ENCODE measurements at regions not wholly inside any gene's neighbourhood (a gene's known extent, or its start where the extent isn't known, plus 50 kb on each side); places are given as distances from the start of the nearest gene placed in this dataset.

DNA sequence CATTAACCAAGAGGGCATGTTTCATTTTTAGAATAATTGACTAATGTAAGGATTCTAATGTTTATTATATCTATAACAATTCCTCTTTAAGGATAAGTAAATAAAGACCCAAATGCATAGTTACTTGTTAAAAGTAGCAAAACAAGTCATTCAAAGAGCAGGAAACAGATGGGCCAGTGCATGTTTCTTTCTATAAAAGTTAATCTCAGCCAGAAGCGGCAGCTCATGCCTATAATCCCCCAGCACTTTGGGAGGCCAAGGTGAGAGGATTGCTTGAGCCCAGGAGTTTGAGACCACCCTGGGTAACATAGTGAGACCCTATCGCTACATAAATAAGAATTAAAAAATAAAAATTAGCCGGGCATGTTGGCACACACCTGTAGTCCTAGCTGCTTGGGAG is 391.0 kb upstream of the RGS6 start:
- ATAC-seq (ENCODE audit: insufficient read depth, low read depth) (no peak), DNase-seq (no peak)
- no peak overlapping the region for H3K9ac ChIP-seq (ENCODE audit: low read depth, low read length)
- H3K36me3 ChIP-seq (ENCODE audit: insufficient read depth, low read length) = 0 out of 2 replicates have a peak, but pooled peaks cover 2% of the 10 kb centered on the region
- no peaks in the 10 kb centered on the region for H3K9me3 ChIP-seq (ENCODE audit: insufficient read depth, low read length, severe bottlenecking)
- H3K4me3 ChIP-seq (ENCODE audit: low read depth in 1 of 2, low read length in 2 of 2) = no peak overlapping the region
- no peak for TF ChIP-seq EZH2 (IDR thresholded peaks at IDR 0.05; ENCODE audit: borderline replicate concordance, low read depth, low read length, severe bottlenecking)
- TF ChIP-seq, protein P1, sequence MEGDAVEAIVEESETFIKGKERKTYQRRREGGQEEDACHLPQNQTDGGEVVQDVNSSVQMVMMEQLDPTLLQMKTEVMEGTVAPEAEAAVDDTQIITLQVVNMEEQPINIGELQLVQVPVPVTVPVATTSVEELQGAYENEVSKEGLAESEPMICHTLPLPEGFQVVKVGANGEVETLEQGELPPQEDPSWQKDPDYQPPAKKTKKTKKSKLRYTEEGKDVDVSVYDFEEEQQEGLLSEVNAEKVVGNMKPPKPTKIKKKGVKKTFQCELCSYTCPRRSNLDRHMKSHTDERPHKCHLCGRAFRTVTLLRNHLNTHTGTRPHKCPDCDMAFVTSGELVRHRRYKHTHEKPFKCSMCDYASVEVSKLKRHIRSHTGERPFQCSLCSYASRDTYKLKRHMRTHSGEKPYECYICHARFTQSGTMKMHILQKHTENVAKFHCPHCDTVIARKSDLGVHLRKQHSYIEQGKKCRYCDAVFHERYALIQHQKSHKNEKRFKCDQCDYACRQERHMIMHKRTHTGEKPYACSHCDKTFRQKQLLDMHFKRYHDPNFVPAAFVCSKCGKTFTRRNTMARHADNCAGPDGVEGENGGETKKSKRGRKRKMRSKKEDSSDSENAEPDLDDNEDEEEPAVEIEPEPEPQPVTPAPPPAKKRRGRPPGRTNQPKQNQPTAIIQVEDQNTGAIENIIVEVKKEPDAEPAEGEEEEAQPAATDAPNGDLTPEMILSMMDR (IDR thresholded peaks at IDR 0.05; ENCODE audit: borderline replicate concordance, extremely low read depth, low read length, poor library complexity, severe bottlenecking) = no peak
- H3K27ac ChIP-seq (ENCODE audit: low read length) = no peak overlapping the region
- no peak overlapping the region for H2AFZ ChIP-seq (ENCODE audit: low read depth, low read length)
- no peaks in the 10 kb centered on the region for H3K27me3 ChIP-seq (ENCODE audit: insufficient read depth, low read length, poor library complexity)
- 0 out of 2 replicates have a peak, but pooled peaks cover 2% of the 10 kb centered on the region for H3K4me1 ChIP-seq (ENCODE audit: insufficient read depth, low read length)
- H3K4me2 ChIP-seq (ENCODE audit: insufficient read depth, low read length) = no peak overlapping the region
- peaks cover 2% of the 10 kb centered on the region for H3K79me2 ChIP-seq (ENCODE audit: insufficient read depth, low read length)
- H4K20me1 ChIP-seq (ENCODE audit: insufficient read depth, low read length) = peaks cover 7% of the 10 kb centered on the region; the same call in 1 of the 2 replicates

DNA sequence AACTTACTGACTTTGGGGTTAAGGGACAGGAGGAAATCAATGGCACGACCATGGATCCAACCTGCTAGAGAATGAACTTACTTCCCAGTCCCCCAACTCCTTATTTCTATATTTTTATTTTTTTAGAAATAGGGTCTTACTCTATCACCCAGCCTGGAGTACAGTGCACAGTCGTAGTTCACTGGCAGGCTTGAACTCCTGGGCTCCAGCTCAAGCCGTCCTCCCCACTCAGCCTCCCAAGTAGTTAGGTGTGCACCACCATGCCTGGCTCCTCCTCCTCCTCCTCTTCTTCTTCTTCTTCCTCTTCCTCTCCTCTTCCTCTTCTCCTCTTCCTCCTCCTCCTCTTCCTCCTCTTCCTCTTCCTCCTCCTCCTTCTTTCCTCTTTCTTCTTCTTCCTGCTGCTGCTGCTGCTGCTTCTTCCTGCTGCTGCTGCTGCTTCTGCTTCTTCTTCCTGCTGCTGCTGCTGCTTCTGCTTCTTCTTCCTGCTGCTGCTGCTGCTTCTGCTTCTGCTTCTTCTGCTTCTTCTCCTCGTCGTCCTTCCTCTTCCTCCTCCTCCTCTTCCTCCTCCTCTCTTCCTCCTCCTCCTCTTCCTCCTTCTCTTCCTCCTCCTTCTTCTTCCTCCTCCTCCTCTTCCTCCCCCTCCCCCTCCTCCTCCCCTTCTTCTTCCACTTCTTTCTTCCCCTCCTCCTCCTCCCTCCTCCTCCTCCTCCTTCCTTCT is 390.1 kb upstream of the RGS6 start:
- no peak overlapping the region for H3K9ac ChIP-seq (ENCODE audit: low read depth, low read length)
- H4K20me1 ChIP-seq (ENCODE audit: insufficient read depth, low read length) = peaks cover 7% of the 10 kb centered on the region; the same call in 1 of the 2 replicates
- no peaks in the 10 kb centered on the region for H3K27me3 ChIP-seq (ENCODE audit: insufficient read depth, low read length, poor library complexity)
- H3K9me3 ChIP-seq (ENCODE audit: insufficient read depth, low read length, severe bottlenecking) = no peaks in the 10 kb centered on the region
- no peak overlapping the region for H3K4me3 ChIP-seq (ENCODE audit: low read depth in 1 of 2, low read length in 2 of 2)
- 0 out of 2 replicates have a peak, but pooled peaks cover 2% of the 10 kb centered on the region for H3K36me3 ChIP-seq (ENCODE audit: insufficient read depth, low read length)
- 0 out of 2 replicates have a peak, but pooled peaks cover 2% of the 10 kb centered on the region for H3K4me1 ChIP-seq (ENCODE audit: insufficient read depth, low read length)
- no peak overlapping the region for H3K27ac ChIP-seq (ENCODE audit: low read length)
- no peak overlapping the region for H2AFZ ChIP-seq (ENCODE audit: low read depth, low read length)
- DNase-seq (no peak), ATAC-seq (ENCODE audit: insufficient read depth, low read depth) (no peak)
- no peaks in the 10 kb centered on the region; the same call in none of the 2 replicates for H3K79me2 ChIP-seq (ENCODE audit: insufficient read depth, low read length)
- TF ChIP-seq, protein P1 (IDR thresholded peaks at IDR 0.05; ENCODE audit: borderline replicate concordance, extremely low read depth, low read length, poor library complexity, severe bottlenecking) = no peak
- no peak for TF ChIP-seq EZH2 (IDR thresholded peaks at IDR 0.05; ENCODE audit: borderline replicate concordance, low read depth, low read length, severe bottlenecking)
- no peak overlapping the region for H3K4me2 ChIP-seq (ENCODE audit: insufficient read depth, low read length)

DNA sequence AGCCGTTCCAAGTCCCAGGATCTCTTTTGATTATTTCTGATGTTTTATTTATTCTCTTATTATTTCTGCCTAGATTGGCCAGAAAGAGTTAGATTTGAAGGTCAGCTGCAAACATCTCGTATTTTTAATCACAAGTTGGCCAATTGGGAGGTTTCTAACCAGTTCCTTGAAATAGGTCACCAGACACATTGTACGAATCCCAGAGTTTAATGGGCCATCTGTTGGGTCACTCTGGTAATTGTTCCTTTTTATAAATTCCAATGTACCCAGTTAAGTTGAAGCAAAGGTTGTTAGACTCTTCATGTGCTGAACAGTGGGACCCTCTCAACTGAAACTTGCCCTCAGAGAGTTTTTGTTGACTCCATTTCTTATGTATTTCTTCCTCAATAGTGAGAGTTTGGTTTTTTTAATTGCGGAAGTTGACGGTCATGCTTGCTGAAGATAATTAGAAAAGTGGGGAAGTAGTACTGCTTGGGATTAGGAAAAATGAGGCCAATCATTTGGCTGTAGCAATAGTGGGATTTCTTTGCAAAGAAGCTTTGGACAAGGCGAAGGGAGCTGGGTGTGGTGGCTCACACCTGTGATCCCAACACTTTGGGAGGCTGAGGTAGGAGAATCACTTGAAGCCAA is 382.7 kb upstream of the RGS6 start:
- no peak for DNase-seq
- Histone ChIP-seq H3K4me3 (ENCODE audit: low read depth in 1 of 2, low read length in 2 of 2) (no peak overlapping the region), H3K9ac (ENCODE audit: low read depth, low read length) (no peak overlapping the region), H3K9me3 (ENCODE audit: insufficient read depth, low read length, severe bottlenecking) (no peaks in the 10 kb centered on the region), H3K4me2 (ENCODE audit: insufficient read depth, low read length) (no peak overlapping the region), H3K27me3 (ENCODE audit: insufficient read depth, low read length, poor library complexity) (no peaks in the 10 kb centered on the region), H2AFZ (ENCODE audit: low read depth, low read length) (no peak overlapping the region), H3K36me3 (ENCODE audit: insufficient read depth, low read length) (no peaks in the 10 kb centered on the region), H3K79me2 (ENCODE audit: insufficient read depth, low read length) (peaks cover 22% of the 10 kb centered on the region), H3K27ac (ENCODE audit: low read length) (no peak overlapping the region), H3K4me1 (ENCODE audit: insufficient read depth, low read length) (peaks cover 21% of the 10 kb centered on the region), H4K20me1 (ENCODE audit: insufficient read depth, low read length) (no peaks in the 10 kb centered on the region)
- ATAC-seq (ENCODE audit: insufficient read depth, low read depth) = no peak
- TF ChIP-seq, protein P1 (IDR thresholded peaks at IDR 0.05; ENCODE audit: borderline replicate concordance, extremely low read depth, low read length, poor library complexity, severe bottlenecking) = no peak
- TF ChIP-seq EZH2 (IDR thresholded peaks at IDR 0.05; ENCODE audit: borderline replicate concordance, low read depth, low read length, severe bottlenecking) = no peak

Measured in DND-41 (cell line).